Testis (tissue), 2 donors: ENCODE measurements at regions not wholly inside any gene's neighbourhood (a gene's known extent, or its start where the extent isn't known, plus 50 kb on each side); places are given as distances from the start of the nearest gene placed in this dataset.

Experiments
- CTCF ChIP-seq, 3 experiments: fragments of 450-650 bp in 2 of 3; fragments of 200-600 bp in 1 of 3; sonication (generic) in 1 of 3; IDR thresholded peaks; one replicate each; pipeline ENCODE4 v1.5.1; 2016 to 2019; ENCODE audit warnings: antibody characterized with exemption in 3 of 3, mild to moderate bottlenecking in 2 of 3, moderate library complexity in 1 of 3
- POLR2A ChIP-seq: fragments of 450-650 bp; IDR thresholded peaks from one replicate; pipeline ENCODE4 v1.6.1; 2017; ENCODE audit warnings: antibody characterized with exemption, mild to moderate bottlenecking, moderate library complexity

- TF ChIP-seq CTCF (IDR thresholded peaks at IDR 0.05) (no peak), POLR2A (no peak)
Measured at GRCh38 chr2:211225784-211226183, 669.4 kb downstream of the CPS1 start.
